ENCODE measurements at regions not wholly inside any gene's neighbourhood (a gene's known extent, or its start where the extent isn't known, plus 50 kb on each side); places are given as distances from the start of the nearest gene placed in this dataset.

- no peak for DNase-seq
These were observed 50.2 kb upstream of the SIRPG start for GRCh38 chr20:1707588-1708449.
